WTC11 (cell line): ENCODE measurements at regions not wholly inside any gene's neighbourhood (a gene's known extent, or its start where the extent isn't known, plus 50 kb on each side); places are given as distances from the start of the nearest gene placed in this dataset.

ENCODE experiments used
- ATAC-seq: fragments of 200-7000 bp; cut with Tn5 transposase; 2 replicates; pipeline ENCODE4 v1.10.0; 2021; ENCODE audit warnings: mild to moderate bottlenecking, moderate library complexity
- CTCF ChIA-PET: fragments of 300-600 bp; sonication (Branson Sonifier 250); formaldehyde crosslinking; loops from one replicate; lab custom pipeline; 2021; ENCODE audit warnings: antibody characterized with exemption; lab: Charles Lee
- POLR2A ChIA-PET: fragments of 350-600 bp; sonication (Branson Sonifier 250); formaldehyde crosslinking; loops from one replicate; lab custom pipeline; 2021; ENCODE audit warnings: antibody characterized with exemption; lab: Charles Lee
- DNase-seq: peaks from one replicate; pipeline ENCODE4 v3.0.0; 2021; ENCODE audit warnings: low spot score
- H3K27ac Mint-ChIP-seq: 2 replicates; pipeline ENCODE4 v1.8.0; 2021; ENCODE audit warnings: mixed read lengths
- H3K27me3 Mint-ChIP-seq: 2 replicates; pipeline ENCODE4 v1.8.0; 2021; ENCODE audit warnings: low read depth, mild to moderate bottlenecking, moderate library complexity, mixed read lengths
- H3K36me3 Mint-ChIP-seq: 2 replicates; pipeline ENCODE4 v1.8.0; 2021; ENCODE audit warnings: mixed read lengths
- H3K4me1 Mint-ChIP-seq: 2 replicates; pipeline ENCODE4 v1.8.0; 2022; ENCODE audit warnings: mixed read lengths
- H3K4me3 Mint-ChIP-seq: 2 replicates; pipeline ENCODE4 v1.8.0; 2021; ENCODE audit warnings: mild to moderate bottlenecking, moderate library complexity, mixed read lengths
- H3K9me3 Mint-ChIP-seq: 2 replicates; pipeline ENCODE4 v1.8.0; 2021; ENCODE audit warnings: mixed read lengths
- CREM ChIP-seq: sonication (generic); formaldehyde crosslinking; IDR thresholded peaks from 2 replicates; pipeline ENCODE4 v1.8.1; 2022; ENCODE audit warnings: mild to moderate bottlenecking, missing genetic modification reagents, moderate library complexity
- CTCF ChIP-seq: fragments of 200-600 bp; IDR thresholded peaks from 2 replicates; pipeline ENCODE4 v1.8.0; 2022; ENCODE audit warnings: antibody characterized with exemption
- E2F4 ChIP-seq: sonication (generic); formaldehyde crosslinking; IDR thresholded peaks from 2 replicates; pipeline ENCODE4 v1.8.1; 2022; ENCODE audit warnings: low read depth, mild to moderate bottlenecking, moderate library complexity, missing genetic modification reagents, borderline replicate concordance
- FOXJ3 ChIP-seq: sonication (generic); formaldehyde crosslinking; IDR thresholded peaks from 2 replicates; pipeline ENCODE4 v1.9.0; 2021; ENCODE audit warnings: missing genetic modification reagents, mild to moderate bottlenecking, borderline replicate concordance
- FOXK1 ChIP-seq: sonication (generic); formaldehyde crosslinking; IDR thresholded peaks from 2 replicates; pipeline ENCODE4 v1.8.0; 2022; ENCODE audit warnings: mild to moderate bottlenecking, moderate library complexity, missing genetic modification reagents
- GTF2I ChIP-seq: fragments of 250-450 bp; sonication (Bioruptor Pico); conservative IDR thresholded peaks from 2 replicates; pipeline ENCODE4 v1.4.0; 2021; ENCODE audit warnings: mild to moderate bottlenecking
- HMGA2 ChIP-seq: fragments of 250-450 bp; sonication (Bioruptor Pico); IDR thresholded peaks from 2 replicates; pipeline ENCODE4 v1.4.0; 2021; ENCODE audit warnings: mild to moderate bottlenecking, moderate library complexity
- IRF1 ChIP-seq: sonication (generic); formaldehyde crosslinking; IDR thresholded peaks from 2 replicates; pipeline ENCODE4 v1.8.0; 2023; ENCODE audit warnings: missing genetic modification reagents
- IRF2 ChIP-seq: sonication (generic); formaldehyde crosslinking; IDR thresholded peaks from 2 replicates; pipeline ENCODE4 v1.8.0; 2022; ENCODE audit warnings: low read depth, missing genetic modification reagents, borderline replicate concordance
- PRDM15 ChIP-seq: sonication (generic); formaldehyde crosslinking; IDR thresholded peaks from 2 replicates; pipeline ENCODE4 v1.8.0; 2022; ENCODE audit warnings: missing genetic modification reagents
- TCF7 ChIP-seq: sonication (generic); formaldehyde crosslinking; IDR thresholded peaks from 2 replicates; pipeline ENCODE4 v1.8.0; 2022; ENCODE audit warnings: mild to moderate bottlenecking, low read depth, missing genetic modification reagents, moderate library complexity
- TP53 ChIP-seq: sonication (generic); formaldehyde crosslinking; IDR thresholded peaks from 2 replicates; pipeline ENCODE4 v1.8.1; 2023; ENCODE audit warnings: mild to moderate bottlenecking, missing genetic modification reagents
- USF1 ChIP-seq: sonication (generic); formaldehyde crosslinking; IDR thresholded peaks from 2 replicates; pipeline ENCODE4 v1.8.0; 2022; ENCODE audit warnings: mild to moderate bottlenecking, missing genetic modification reagents
- ZNF138 ChIP-seq: sonication (generic); formaldehyde crosslinking; conservative IDR thresholded peaks from 2 replicates; pipeline ENCODE4 v1.8.1; 2022; ENCODE audit warnings: mild to moderate bottlenecking, moderate library complexity, missing genetic modification reagents
- ZNF396 ChIP-seq: fragments of 250-450 bp; sonication (Bioruptor Pico); IDR thresholded peaks from 2 replicates; pipeline ENCODE4 v1.8.0; 2021; ENCODE audit warnings: mild to moderate bottlenecking, moderate library complexity, borderline replicate concordance
- TF ChIP-seq, protein P1 (sequence below): fragments of 250-450 bp; sonication (Bioruptor Pico); IDR thresholded peaks from 2 replicates; pipeline ENCODE4 v2.1.2; 2022; ENCODE audit warnings: mild to moderate bottlenecking, moderate library complexity
- TF ChIP-seq, protein P2 (sequence below): sonication (generic); formaldehyde crosslinking; conservative IDR thresholded peaks from 2 replicates; pipeline ENCODE4 v1.8.1; 2023; ENCODE audit warnings: mild to moderate bottlenecking, low read depth, missing genetic modification reagents, moderate library complexity

DNA sequence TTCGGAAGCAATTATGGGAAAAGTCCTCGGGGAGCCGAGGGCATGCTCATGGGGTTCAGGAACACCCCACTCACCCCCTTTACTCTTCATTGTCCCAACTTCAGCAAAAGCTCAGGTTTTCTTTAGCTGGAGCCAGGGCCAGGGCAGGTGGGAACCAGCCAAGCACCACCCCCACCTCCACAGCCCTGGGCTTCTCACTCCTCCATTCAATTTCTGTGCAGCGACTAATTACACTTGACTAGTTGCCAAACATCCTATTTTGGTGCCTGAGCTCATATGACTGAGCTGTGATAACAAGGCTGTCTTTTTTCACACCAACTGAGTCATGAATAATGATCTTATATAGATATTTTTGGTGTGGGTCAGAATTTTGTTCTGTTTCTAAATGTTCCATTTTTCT is 257.2 kb upstream of the AJAP1 start:
- DNase-seq (no peak), ATAC-seq (no peak)
- Mint-ChIP-seq H3K27ac (no peak overlapping the region), H3K36me3 (peaks cover 91% of the 10 kb centered on the region), H3K4me1 (no peaks in the 10 kb centered on the region), H3K27me3 (no peaks in the 10 kb centered on the region; the same call in none of the 2 replicates), H3K9me3 (peaks cover 91% of the 10 kb centered on the region), H3K4me3 (no peak overlapping the region)
- ChIA-PET POLR2A (no interaction called here), CTCF (no interaction called here)
- TF ChIP-seq TCF7 (no peak), TP53 (CRISPR knock-in tag) (no peak), ZNF138 (CRISPR knock-in tag) (no peak), FOXJ3 (CRISPR knock-in tag) (no peak), PRDM15 (CRISPR knock-in tag) (no peak)

DNA sequence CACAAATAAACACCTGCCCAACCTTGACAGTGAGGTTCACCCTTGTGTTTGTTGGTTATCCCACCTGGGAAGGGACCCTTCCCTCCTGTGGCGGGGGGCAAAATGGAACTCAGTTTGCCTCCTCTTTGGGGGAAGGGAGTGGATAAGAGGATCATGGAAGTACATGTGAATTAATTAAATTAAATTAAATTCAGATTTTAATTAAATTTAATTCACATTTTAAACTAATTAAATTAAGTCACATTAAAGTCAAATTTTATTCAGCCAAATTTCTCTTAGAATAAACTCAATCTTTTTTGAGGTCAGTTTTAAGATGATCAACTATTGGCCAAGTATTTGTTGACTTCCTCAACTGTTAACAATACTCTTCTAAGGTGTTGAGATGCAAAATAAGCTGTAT is 252.4 kb upstream of the AJAP1 start:
- ATAC-seq (no peak), DNase-seq (no peak)
- H3K36me3 Mint-ChIP-seq = peaks cover 80% of the 10 kb centered on the region
- ChIA-PET CTCF (no interaction called here), POLR2A (no interaction called here)
- peaks cover 88% of the 10 kb centered on the region for H3K9me3 Mint-ChIP-seq
- TF ChIP-seq IRF2 (CRISPR knock-in tag) = no peak
- TF ChIP-seq FOXK1 (CRISPR knock-in tag) = no peak
- TF ChIP-seq E2F4 (CRISPR knock-in tag) = no peak
- peak; percentile 96 for TF ChIP-seq HMGA2
- TF ChIP-seq ZNF396 (CRISPR knock-in tag) = no peak
- TF ChIP-seq ZNF138 (CRISPR knock-in tag) = no peak
- no peak for TF ChIP-seq CREM
- H3K27ac Mint-ChIP-seq = no peak overlapping the region
- H3K27me3 Mint-ChIP-seq = no peaks in the 10 kb centered on the region; the same call in none of the 2 replicates
- no peak overlapping the region for H3K4me3 Mint-ChIP-seq
- no peaks in the 10 kb centered on the region for H3K4me1 Mint-ChIP-seq

- ChIA-PET POLR2A (no interaction called here), CTCF (no interaction called here)
- peaks cover 90% of the 10 kb centered on the region for H3K9me3 Mint-ChIP-seq
- H3K36me3 Mint-ChIP-seq = peaks cover 82% of the 10 kb centered on the region
- ATAC-seq (no peak), DNase-seq (no peak)
- H3K27ac Mint-ChIP-seq = no peak overlapping the region
- H3K27me3 Mint-ChIP-seq = peaks cover 4% of the 10 kb centered on the region
- no peak overlapping the region for H3K4me3 Mint-ChIP-seq
- no peaks in the 10 kb centered on the region for H3K4me1 Mint-ChIP-seq
- TF ChIP-seq IRF1 (CRISPR knock-in tag) (no peak), CTCF (no peak), GTF2I (CRISPR knock-in tag) (no peak), USF1 (CRISPR knock-in tag) (no peak)
- TF ChIP-seq, protein P1, sequence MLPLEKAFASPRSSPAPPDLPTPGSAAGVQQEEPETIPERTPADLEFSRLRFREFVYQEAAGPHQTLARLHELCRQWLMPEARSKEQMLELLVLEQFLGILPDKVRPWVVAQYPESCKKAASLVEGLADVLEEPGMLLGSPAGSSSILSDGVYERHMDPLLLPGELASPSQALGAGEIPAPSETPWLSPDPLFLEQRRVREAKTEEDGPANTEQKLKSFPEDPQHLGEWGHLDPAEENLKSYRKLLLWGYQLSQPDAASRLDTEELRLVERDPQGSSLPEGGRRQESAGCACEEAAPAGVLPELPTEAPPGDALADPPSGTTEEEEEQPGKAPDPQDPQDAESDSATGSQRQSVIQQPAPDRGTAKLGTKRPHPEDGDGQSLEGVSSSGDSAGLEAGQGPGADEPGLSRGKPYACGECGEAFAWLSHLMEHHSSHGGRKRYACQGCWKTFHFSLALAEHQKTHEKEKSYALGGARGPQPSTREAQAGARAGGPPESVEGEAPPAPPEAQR (CRISPR knock-in tag) = no peak
- TF ChIP-seq, protein P2, sequence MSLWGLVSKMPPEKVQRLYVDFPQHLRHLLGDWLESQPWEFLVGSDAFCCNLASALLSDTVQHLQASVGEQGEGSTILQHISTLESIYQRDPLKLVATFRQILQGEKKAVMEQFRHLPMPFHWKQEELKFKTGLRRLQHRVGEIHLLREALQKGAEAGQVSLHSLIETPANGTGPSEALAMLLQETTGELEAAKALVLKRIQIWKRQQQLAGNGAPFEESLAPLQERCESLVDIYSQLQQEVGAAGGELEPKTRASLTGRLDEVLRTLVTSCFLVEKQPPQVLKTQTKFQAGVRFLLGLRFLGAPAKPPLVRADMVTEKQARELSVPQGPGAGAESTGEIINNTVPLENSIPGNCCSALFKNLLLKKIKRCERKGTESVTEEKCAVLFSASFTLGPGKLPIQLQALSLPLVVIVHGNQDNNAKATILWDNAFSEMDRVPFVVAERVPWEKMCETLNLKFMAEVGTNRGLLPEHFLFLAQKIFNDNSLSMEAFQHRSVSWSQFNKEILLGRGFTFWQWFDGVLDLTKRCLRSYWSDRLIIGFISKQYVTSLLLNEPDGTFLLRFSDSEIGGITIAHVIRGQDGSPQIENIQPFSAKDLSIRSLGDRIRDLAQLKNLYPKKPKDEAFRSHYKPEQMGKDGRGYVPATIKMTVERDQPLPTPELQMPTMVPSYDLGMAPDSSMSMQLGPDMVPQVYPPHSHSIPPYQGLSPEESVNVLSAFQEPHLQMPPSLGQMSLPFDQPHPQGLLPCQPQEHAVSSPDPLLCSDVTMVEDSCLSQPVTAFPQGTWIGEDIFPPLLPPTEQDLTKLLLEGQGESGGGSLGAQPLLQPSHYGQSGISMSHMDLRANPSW (CRISPR knock-in tag) = no peak
Measured at GRCh38 chr1:4404854-4405590, 249.4 kb upstream of the AJAP1 start.
